KBM-7 (cell line): ENCODE measurements at regions not wholly inside any gene's neighbourhood (a gene's known extent, or its start where the extent isn't known, plus 50 kb on each side); places are given as distances from the start of the nearest gene placed in this dataset.

Source experiments
- DNase-seq: peaks from one replicate; pipeline ENCODE4 v3.0.0-alpha.2; 2015
- in situ Hi-C: fragments of 300-500 bp; cut with MboI; formaldehyde crosslinking; loops from 2 replicates; pipeline ENCODE4 v1.14.3; 2020; ENCODE audit warnings: low sequenced_read_pairs, low pct_unique_long_range_greater_than_20kb, mixed read lengths

GRCh38 chr22:49721211-49721763, 106.4 kb downstream of the BRD1 start:
- no peak for DNase-seq
- in situ Hi-C loops = loop anchor here (25.0 kb wide), 2 partner anchors 384 to 734 kb away; no protein-coding TSS in a partner anchor

GRCh38 chr22:49720279-49720959, 107.3 kb downstream of the BRD1 start:
- no peak for DNase-seq
- in situ Hi-C loops = loop anchor here (25.0 kb wide), 2 partner anchors 383 to 733 kb away; no protein-coding TSS in a partner anchor

- in situ Hi-C loops = loop anchor here (25.0 kb wide), 2 partner anchors 382 to 732 kb away; no protein-coding TSS in a partner anchor
- no peak for DNase-seq
Measured at GRCh38 chr22:49719046-49719445, 108.6 kb downstream of the BRD1 start.

DNA sequence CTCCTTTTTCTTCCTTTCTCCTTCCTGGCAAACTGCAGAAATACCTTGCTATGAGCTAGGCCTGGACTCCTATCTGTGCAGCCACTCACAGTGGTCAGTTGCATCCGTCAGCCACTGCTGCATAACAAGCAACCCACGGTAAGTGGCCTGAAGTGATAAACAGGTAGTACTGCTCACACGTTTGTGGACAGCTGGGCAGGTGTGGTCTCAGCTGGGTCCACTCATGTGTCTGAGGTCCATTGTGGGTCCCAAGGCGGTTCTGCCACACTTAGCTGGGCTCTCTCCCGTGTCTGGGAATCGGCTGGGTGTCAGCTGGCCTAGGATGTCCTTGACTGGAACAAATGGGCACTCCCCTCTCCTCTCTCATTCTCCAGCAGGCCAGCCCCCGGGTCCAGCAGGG, 109.3 kb downstream of the BRD1 start:
- in situ Hi-C loops = loop anchor here (25.0 kb wide), 2 partner anchors 381 to 731 kb away; no protein-coding TSS in a partner anchor

DNA sequence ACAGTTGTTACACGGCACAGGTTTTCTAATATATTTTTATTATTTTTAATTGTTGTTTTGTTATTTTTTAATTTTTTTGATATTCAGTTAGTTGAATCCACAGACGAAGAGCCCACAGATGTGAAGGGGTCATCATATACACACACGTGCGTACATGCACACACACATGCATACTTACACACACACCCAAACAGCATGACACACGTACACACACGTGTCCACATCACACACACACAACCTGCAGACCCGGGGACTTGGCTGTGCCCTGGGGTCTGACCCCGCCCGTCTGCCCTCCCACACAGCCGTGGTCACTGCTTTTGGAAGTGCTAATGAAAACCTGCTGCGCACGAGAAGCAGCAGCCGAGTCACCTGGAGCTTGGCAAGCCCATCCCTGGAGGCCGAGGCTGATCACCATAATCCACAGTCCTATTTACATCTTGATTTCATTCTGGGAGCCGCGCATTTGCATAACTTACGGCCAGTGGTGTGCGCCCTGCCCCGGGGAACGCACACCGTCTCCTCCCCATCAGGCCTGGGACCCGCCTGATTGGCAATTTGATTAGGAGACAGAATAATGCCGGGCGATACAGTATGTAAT, 110.3 kb downstream of the BRD1 start:
- in situ Hi-C loops = loop anchor here (25.0 kb wide), 2 partner anchors 380 to 730 kb away; no protein-coding TSS in a partner anchor
- no peak for DNase-seq

More for the DNA sequence above, 109.3 kb downstream of the BRD1 start:
- DNase-seq = no peak

- in situ Hi-C loops = loop anchor here (25.0 kb wide), 2 partner anchors 379 to 729 kb away; no protein-coding TSS in a partner anchor
Measured at GRCh38 chr22:49716441-49716840, 111.2 kb downstream of the BRD1 start.

GRCh38 chr22:49715450-49715849, 112.2 kb downstream of the BRD1 start:
- DNase-seq = no peak
- in situ Hi-C loops = loop anchor here (25.0 kb wide), 2 partner anchors 378 to 728 kb away; no protein-coding TSS in a partner anchor

More at GRCh38 chr22:49716441-49716840, 111.2 kb downstream of the BRD1 start:
- no peak for DNase-seq

DNA sequence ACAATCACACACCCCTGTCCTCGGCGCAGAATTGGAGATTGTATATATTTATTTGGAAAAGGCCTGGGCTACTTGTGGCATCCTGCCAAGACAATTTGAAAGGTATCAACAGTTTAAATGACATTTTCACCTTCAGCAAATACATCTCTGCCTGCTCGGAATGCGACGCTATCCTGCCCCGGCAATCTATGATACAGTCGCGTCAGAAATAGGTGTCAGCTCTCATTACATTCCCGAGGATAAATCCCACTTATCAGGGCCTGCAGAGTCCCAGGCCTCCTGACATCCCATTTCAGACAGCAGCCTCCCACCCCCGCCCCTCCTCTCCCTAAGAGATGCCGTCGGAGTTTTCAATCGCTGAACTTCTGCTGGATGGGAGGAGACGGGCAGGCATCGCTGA, 114.7 kb downstream of the BRD1 start:
- DNase-seq = no peak
- in situ Hi-C loops = loop anchor here (25.0 kb wide), 2 partner anchors 376 to 726 kb away; no protein-coding TSS in a partner anchor

- in situ Hi-C loops = loop anchor here (25.0 kb wide), 2 partner anchors 375 to 725 kb away; no protein-coding TSS in a partner anchor
- no peak for DNase-seq
Measured at GRCh38 chr22:49712195-49712791, 115.4 kb downstream of the BRD1 start.

- in situ Hi-C loops = loop anchor here (25.0 kb wide), 2 partner anchors 373 to 723 kb away; no protein-coding TSS in a partner anchor
- no peak for DNase-seq
Measured at GRCh38 chr22:49710746-49711145, 116.9 kb downstream of the BRD1 start.

GRCh38 chr22:49709464-49709863, 118.2 kb downstream of the BRD1 start:
- in situ Hi-C loops = loop anchor here (25.0 kb wide), 2 partner anchors 372 to 722 kb away; no protein-coding TSS in a partner anchor
- DNase-seq = no peak

DNA sequence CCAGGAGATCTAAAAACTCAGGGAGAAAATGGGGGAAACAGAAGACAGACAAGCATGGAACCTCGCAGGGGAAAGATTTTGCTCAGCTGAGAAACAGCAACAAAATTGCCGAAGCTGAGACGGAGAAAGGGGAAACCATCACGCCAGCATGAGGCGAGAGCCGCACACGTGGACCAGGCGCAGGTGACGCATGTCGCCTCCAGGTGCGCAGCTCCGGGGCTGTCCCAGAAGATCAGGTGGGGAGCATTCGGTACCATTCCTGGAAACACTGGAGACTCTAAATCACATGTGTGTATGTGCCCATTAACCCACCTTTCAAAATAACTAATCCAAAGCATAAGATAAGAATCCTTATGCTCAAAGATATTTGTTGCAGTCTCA, 121.7 kb downstream of the BRD1 start:
- no peak for DNase-seq
- in situ Hi-C loops = loop anchor here (25.0 kb wide), 2 partner anchors 369 to 719 kb away; no protein-coding TSS in a partner anchor

- in situ Hi-C loops = loop anchor here (25.0 kb wide), 2 partner anchors 368 to 718 kb away; no protein-coding TSS in a partner anchor
Measured at GRCh38 chr22:49705216-49705971, 122.3 kb downstream of the BRD1 start.

GRCh38 chr22:49704345-49705215, 123.1 kb downstream of the BRD1 start:
- in situ Hi-C loops = loop anchor here (25.0 kb wide), 2 partner anchors 367 to 717 kb away; no protein-coding TSS in a partner anchor
- DNase-seq = no peak

More at GRCh38 chr22:49705216-49705971, 122.3 kb downstream of the BRD1 start:
- no peak for DNase-seq

DNA sequence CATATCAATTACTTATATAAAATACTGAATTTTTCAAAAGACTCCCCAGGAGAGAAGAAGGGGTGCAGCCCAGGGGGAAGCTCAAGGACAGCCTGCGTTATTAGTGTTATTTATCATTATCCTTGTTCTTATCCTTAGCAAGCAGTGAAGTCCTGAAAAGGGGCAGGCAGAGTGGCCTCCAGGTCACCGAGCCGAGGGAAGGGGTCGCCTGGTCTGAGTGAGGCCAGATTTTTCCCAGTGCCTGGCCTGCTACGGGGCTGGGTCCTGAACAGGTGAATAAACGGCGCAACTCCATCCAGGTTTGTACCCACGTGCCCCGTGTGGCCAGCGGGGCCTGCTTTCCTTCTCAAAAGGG, 123.7 kb downstream of the BRD1 start:
- DNase-seq = no peak
- in situ Hi-C loops = loop anchor here (25.0 kb wide), 2 partner anchors 367 to 717 kb away; no protein-coding TSS in a partner anchor

GRCh38 chr22:49703505-49703904, 124.2 kb downstream of the BRD1 start:
- DNase-seq = no peak
- in situ Hi-C loops = loop anchor here (25.0 kb wide), 2 partner anchors 366 to 716 kb away; no protein-coding TSS in a partner anchor

- no peak for DNase-seq
- in situ Hi-C loops = loop anchor here (25.0 kb wide), 2 partner anchors 365 to 715 kb away; no protein-coding TSS in a partner anchor
Measured at GRCh38 chr22:49702068-49702397, 125.6 kb downstream of the BRD1 start.
